Fibroblast of upper back skin (primary cell): ENCODE measurements at regions not wholly inside any gene's neighbourhood (a gene's known extent, or its start where the extent isn't known, plus 50 kb on each side); places are given as distances from the start of the nearest gene placed in this dataset.

Experiments used
- DNase-seq: peaks from one replicate; pipeline ENCODE4 v3.0.0-alpha.2; 2013

DNA sequence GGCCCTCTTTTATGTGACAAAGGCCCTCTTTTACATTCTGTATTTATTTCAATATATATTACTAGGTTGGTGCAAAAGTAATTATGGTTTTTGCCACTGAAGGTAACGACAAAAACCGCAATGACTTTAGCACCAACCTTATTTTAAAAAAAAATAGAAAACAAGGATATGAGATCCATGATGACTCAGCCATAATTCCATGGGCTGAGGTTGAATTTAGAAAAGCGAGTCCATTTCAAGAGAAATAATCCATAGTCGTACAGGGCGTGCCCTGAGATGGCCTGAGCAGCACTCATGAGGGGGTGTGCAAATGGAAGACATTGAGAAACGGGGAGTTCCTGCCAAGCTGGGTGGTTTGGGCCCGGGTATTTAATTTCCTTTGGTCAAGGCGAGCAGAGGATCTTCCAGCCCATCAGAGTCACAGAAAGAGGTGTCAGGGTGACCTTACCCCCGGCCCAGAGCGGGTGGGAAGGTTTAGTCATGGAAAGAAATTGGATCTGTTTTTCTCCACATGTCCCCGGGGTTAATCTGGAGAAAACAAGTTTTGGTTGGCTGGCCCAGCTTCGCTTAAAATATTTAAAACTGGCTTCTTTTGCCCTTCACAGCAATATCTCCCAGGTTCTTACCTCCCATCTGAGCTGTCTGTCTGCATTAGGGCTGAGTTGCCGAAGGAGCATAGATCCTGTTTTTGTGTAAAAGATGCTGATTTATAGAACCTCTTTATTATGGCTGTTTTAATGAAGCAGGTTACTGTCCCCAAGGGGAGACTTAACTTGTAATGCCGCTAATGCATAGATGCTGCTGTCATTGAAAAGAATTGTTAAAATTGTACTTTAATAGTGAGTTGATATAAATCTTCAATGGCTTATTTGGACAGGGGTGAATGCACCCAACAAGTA, 255.6 kb downstream of the PREX1 start:
- DNase-seq, result no peak

DNA sequence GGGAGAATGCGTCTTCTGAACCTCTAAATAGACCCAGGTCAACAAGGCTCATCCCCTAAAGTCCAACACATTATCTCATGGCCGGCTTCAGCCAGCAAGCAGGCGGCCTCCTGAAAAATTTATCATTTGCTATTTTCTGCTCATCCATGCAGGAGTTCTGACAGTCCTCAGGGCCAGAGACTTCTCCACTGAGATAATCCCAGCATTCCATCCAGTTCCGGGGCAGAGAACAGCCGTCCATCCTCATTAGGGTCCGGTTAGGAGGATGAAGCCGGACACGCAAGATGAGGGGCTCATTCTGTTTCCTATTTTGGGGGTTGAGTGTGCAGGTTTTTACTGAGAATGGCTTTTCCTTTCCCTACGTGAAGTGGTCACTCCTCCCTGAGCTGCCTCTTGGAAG, 258.1 kb downstream of the PREX1 start:
- DNase-seq, result no peak

DNA sequence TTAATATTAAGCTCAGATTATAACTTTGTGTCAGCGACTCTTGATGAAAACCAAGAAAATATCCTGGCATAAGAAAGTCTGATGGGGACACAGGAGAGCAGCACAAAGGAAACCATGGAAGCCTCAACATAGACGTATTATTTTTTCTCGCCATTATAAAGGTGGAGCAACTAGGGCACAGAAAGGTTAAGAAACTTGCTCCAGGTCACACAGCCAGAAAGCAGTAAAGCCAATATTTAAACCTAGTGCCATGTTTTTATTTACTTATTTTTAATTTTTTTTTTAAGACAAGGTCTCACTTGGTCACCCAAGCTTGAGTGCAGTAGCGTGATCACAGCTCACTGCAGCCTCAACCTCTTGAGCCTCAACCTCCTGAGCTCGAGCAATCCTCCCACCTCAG, 259.3 kb downstream of the PREX1 start:
- no peak for DNase-seq

DNA sequence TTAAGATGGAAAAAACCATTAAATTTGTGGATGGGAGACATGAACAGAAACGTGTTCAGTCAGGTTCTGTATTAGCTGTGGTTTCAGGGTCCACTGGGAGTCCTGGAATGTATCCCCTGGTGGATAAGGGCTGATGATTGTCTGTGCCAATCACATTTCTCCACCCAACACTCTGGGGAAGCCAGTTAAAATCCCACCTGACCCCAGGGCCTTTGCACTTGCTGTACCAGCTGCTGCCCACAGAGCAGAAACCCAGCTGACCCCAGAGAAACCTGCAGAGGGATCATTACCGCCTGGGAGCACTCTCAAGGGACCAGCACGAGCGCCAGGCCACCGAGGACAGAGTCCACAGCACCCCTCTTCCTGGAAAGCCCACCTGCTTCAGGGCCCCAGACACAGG, 260.7 kb downstream of the PREX1 start:
- no peak for DNase-seq

DNA sequence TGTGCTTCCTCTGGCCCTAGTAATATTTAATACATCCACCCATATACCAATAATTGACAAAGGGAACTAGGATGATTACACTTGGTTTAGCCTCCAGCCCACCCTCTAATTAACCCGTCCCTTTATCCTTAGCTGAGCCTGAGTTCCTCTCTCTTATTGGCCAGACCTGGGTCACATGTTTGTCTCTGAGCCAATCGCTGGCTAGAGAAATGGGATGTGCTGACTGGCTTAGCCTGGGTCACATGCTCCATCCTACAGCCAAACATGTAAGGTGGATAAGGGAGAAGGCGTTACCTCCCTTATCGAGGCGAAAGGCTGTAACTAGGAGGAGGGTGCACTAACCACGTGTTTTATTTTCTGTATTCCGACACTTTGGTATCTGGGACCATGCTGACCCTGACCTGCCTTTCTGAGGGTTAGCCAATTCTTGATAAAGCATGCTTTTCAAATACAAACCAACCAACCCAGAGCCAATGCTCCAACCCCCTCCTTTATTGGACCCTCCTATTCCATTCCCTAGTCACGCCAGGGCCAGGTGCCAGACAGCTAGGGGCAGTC, 262.7 kb downstream of the PREX1 start:
- no peak for DNase-seq

DNA sequence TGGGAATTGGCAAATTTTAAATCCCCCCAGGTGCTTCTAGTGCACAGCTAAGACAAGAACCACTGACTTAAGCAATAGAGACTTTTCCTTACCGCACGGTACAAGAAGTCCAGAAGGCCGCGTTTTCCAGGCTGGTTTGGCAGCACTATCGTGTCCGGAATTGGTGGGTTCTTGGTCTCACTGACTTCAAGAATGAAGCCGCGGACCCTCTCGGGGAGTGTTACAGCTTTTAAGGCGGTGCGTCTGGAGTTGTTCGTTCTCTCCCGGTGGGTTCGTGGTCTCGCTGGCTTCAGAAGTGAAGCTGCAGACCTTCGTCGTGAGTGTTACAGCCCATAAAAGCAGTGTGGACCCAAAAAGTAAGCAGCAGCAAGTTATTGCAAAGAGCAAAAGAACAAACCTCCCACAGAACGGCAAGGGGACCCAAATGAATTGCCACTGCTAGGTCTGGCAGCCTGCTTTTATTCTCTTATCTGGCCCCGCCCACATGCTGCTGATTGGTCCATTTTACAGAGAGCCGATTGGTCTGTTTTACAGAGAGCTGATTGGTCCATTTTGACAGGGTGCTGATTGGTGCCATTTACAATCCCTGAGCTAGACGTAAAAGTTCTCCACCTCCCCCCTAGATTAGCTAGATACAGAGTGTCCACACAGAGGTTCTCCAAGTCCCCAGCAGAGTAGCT, 264.5 kb downstream of the PREX1 start:
- DNase-seq, result no peak

DNA sequence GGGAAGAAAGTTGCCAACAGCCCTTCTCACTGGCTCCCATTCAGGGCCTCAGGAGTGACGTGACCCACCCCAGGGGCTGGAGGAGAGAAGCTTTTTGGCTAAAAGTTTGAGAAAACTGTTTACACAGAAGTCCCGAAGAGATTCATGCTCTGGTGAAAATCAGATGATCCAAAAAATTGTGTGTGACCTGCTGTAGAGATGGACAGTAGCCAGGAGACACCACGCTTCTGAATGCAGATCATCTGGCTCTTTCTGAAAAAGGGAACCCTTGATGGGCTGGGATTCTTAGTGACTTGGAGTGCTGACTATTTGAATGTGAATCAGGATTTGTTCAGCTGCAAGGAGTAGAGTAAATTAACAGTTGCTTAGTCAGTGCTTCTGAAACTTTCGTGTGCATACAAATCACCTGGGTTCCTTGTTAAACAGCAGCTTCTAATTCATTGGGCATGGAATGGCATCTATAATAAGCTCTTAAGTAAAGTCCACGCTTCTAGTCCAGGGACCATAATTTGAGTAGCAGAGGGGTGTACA, 265.1 kb downstream of the PREX1 start:
- no peak for DNase-seq

DNA sequence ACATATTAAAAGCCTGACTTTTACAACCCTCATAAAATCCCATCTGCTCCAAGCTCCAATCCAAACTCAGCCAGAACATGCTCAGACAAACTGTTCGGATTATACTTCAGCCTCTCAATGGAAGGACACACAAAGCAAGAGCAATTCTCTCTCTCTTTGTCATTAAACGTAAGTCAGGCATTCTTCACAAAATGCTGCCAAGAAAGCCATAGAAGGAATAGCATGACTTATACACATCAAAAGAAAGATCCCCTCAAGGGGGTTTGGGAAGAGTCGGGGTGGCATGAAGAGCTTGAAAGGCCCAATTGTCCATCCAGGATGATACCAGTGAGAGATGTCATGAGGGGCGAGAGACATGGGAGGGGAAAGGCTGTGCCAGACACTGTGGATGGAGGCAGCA, 268.9 kb downstream of the PREX1 start:
- no peak for DNase-seq

DNA sequence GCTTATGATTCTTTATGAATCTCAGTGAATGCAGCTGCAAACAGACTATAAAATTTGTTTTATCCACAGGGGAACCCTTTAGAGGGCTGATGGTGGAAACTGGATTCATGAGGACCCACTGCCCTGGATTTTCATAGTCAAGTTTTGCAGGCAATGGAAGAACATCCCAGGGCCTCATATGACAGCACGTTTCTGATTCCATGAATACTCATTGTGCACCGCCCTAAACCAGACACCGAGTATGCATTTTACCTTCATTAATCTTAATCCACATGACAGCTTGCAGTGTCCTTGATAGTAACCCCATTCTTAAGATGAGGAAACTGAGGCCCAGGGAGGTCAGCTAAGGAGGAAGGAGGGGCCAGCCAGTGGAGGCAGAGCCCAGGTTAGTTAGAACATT, 270.4 kb downstream of the PREX1 start:
- no peak for DNase-seq

DNA sequence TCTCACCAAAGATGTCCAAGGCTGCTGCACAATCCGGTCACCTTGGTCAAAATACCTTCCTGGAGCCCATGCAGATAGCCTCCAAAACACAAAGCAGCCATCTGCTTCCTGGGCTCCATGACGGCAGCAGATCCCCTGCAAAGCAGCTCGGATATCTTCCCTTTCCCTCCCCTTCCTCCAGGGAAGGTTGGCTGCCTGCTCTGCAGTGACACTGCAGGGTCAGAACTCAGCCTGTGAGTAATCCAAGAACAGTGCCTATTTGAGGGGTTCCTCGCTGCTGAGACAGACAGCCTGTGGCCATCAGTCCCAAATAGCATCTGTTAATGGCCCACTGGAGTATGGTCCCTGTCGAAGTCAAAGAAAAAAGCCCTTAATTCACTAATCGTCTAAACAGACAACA, 270.8 kb downstream of the PREX1 start:
- peak; percentile 5 for DNase-seq

DNA sequence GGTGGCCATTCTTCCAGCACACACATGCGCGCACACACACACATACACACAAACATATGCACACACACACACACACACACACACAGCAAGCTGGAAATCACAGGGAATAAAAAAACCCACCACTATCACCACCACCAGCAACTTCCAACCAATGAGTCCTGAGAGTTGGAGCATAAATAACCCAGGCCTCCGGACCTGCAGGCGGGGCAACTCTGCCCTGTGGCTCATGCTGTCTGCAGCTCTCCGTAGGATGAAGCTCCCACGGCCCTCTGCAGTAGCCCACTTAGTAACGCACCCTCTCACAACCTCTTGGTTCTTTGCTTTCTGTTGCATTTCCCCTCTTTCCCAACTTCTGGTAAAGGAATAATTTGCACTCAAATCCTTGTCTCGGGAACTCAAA, 275.2 kb downstream of the PREX1 start:
- DNase-seq, result no peak

DNA sequence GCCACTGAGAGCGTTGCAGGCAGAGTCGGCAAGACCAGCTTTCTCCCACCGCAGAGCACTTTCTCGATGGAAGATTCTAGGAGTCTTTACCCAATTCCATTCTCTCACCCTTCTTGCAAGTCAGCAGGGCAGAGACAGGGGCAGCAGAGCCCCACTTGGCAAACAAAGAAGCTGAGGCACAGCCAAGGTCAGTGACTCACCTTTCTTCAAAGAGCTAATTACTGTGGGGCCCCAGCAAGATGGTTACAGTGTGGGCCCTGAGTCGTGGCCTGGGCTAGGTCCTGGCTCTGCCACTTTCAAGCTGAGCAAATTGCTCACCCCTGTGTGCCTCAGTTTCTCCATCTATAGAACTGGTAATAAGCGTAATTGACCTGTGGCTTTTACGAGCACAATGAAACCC, 277.0 kb downstream of the PREX1 start:
- DNase-seq, result peak; percentile 3

DNA sequence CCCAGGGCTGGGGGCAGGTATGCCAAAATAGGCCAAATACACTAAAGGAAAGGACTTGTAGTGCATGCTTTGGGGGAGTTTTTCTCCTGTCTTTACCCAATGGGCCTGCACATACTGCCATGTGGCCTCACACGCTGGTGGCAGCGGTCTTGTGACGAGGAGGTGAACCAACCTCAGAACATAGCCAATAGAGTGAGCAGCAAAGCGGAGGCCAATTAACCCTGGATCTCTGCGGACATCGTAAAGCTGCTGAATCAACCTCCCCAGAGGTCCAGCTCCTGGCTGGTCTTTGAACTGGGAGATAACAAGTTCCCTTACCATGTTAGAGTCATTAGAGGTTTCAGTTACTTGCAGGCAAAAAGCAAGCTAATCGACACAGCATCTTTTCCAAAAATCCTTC, 280.1 kb downstream of the PREX1 start:
- DNase-seq, result no peak

DNA sequence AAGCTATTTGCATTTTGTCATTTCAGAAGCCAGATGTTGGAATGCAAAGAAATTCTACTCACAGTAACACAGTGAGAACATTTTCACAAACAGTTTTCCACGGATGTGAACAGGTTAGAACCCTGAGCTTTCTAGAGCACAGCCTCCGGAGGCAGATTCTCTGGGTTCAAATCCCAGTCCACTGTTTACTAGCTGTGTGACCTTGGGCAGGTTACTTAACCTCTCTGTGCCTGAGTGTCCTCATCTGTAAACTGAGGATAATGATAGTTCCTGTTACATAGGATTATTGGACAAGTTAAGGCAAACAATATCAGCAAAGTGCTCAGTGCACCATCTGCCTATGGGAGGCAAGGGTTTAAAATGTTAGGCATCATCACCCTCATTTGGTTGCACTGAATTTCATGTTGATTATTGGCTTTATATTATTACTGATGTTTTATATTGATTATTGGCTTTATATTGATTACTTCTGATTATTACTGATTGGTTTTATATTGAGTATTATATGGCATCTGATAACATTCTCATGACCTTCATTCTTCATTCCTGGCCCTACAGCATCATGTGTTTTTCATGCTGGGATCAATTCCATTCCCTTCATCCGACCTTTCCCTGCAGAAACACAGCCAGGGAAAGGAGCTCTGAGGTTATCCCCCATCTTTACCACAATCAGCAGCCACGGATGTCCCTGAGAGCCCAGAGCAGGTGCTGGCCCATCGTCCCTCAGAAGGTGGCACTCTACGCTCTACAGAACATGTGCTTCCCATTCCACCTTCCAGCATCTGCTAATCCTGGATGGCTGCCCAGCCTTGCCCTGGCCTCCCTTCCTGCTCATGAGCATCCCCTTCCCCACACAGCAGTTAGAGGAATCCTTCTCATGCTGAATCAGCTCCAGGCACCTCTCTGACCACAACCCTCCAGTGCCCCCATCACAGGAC, 283.1 kb downstream of the PREX1 start:
- DNase-seq, result peak; percentile 5

DNA sequence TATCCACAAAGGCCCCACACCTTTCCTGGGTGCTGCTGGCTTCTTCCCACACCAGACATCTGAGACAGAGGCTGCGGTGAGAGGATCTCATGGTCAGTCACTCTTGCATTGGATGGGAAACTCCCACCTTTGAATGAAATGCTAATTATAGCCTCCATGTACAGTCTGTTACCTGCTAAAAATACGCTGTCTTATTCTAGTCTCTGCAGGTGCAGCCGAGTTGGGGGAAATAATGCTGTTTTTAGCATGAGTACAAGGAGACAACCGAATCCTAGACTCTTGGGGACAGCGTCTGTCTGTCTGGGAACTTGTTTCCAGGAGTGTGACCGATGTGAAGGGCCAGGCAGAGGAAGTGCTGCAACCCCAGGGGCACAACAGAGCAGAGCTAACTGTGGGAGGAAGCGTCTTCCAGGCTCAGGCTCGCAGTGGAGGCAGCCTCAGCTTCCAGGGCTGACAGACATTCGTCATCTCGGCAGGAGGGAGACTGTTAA, 286.2 kb downstream of the PREX1 start:
- no peak for DNase-seq

DNA sequence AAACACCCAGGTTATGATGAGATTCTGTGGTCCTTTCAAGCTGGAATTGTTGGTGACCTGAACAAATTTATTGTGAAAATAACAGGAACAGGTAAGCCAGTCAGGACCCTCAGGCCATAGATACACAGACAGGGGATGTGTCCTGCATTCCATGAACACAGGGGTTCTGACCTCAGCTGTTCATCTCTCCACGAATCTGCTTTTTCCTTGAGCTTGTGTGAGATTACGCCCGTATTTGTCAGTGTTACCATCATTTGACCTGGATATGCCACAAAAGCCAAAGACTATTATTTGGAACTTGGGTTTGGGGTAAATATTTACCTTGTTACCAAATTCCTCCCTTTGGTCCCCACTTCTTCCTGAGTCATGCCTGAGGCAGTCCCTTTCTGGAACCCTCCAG, 288.9 kb downstream of the PREX1 start:
- no peak for DNase-seq

DNA sequence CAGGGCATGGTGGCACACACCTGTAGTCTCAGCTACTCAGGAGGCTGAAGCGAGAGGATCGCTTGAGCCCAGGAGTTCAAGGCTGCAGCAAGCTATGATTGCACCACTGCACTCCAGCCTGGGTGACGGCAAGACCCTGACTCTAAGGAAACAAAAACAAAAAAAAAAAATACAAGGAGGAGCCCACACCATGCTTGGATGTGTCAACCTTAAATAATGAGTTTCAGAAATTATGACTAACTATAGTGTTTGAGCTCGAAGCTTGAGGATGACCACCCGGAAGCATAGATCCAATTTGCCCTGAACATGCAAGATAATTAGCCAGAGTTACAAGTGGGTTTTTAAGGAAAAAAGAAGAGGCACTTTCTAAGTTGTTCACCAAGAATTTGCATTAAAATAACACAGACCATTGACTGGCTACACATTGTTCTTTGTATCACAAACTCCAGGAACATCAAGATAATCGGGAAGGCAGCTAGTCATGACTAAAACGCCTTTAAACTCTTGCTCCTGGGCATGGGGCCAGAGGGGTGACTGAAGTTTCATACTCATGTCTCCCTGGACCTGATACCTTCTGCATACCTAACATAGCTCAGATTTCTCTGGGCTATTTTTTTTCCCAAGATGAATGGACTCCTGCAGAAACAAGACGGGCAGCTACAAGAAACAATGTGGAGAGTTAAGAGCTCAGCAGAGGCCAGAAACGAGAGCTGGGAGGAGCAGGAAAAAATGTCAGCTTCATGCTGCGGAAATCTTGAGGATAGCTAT, 289.6 kb downstream of the PREX1 start:
- peak; percentile 96 for DNase-seq

DNA sequence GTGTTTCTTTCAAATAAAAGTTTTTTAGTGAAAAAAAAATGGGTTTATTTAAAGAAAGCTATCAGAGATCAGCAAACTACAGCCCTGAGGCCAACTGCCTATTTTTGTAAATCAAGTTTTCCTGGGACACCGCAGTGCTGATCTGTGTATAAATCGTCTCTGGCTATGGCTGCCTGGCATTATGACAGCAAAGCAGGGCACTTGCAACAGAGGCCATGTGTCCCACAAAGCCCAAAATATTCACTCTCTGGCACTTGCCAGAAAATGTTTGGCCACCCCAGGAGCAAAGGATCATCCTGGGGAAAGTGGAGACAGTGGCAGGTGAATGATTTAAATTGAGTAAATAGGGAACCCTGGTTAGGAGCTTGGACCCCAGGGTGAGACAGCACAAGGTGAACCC, 291.6 kb downstream of the PREX1 start:
- DNase-seq, result no peak

DNA sequence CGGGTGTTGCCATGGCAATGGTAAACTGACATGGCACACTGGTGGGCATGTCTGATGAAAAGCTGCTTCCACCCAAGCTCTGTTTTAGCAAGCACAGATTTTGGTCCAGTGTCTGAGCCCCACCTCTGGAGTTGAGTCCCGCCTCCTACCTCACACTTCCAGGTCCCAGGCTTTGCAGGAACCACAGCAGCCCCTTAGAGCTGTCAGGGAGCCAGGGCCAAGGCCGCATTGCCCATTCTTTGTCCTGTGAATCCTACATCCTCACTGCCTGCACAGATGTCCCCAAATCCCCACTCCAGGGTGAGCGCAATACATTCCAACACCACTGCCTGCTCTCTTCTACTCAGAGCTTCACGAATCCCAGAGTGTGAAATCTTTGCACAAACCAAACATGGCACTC, 292.2 kb downstream of the PREX1 start:
- DNase-seq, result no peak

DNA sequence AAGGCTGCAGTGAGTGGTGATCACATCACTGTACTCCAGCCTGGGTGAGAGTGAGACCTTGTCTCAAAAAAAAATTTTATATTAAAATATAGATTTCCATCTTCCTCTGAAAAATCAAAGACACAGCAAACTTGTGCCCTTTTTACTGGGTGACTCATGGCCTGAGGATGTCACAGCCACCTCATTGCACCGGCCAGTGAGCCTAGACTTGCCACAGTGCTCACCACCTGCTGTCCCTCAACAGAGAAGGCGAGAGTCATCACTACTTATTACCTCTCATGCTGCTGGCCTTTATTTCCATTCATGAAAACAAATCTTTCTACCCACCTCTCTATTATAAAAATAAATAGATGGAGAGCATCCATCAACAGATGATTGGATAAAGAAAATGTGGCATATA, 295.8 kb downstream of the PREX1 start:
- no peak for DNase-seq

DNA sequence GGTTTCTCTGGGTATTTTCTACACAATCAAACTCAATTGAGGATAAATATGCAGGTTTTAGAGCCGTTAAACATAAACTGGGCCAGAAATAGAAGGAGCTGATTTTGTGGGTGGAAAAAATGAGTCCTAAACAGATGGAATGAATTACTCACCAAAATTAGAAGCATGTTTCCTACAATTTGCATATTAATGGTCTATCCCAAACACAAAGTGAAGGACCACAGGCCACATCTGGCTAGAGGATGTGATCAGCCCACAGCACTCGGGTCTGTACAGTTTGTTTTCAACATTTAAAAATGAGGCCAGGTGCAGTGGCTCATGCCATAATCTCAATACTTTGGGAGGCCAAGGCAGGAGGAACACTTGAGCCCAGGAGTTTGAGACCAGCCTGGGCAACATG, 296.3 kb downstream of the PREX1 start:
- DNase-seq, result peak; percentile 33

DNA sequence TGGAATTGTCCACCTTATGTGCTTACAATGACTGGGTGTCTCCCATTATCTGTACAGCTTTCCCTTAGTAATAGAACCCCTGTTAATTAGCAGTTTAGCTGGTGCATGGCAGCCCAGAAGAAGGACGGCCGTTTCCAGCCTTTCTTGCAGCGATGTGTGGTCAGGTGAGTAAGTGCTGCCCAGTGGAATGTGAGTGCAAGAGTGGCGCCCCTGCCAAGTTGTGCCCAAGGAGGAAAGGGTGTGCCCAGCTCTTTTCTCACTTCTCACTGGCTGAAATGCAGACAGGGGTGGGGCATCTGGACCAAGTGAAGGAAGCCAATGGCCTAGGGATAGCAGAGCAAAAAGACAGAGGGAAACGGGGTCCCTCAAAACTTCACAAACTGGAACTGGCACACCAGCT, 296.8 kb downstream of the PREX1 start:
- DNase-seq, result no peak
